Endothelial cell of umbilical vein (primary cell): ENCODE measurements at regions not wholly inside any gene's neighbourhood (a gene's known extent, or its start where the extent isn't known, plus 50 kb on each side); places are given as distances from the start of the nearest gene placed in this dataset.

ENCODE experiments used
- BruUV-seq: library from RNA; stranded (reverse); fragments of 400-500 nt; replicated peaks from 2 replicates; lab custom pipeline; 2021; lab: Mats Ljungman, UMichigan
- CTCF ChIA-PET: fragments of 300-600, 350-600 bp; sonication (Branson Sonifier 250); formaldehyde crosslinking; loops from one replicate; lab custom pipeline; 2021; ENCODE audit warnings: antibody characterized with exemption, inconsistent platforms; lab: Charles Lee
- POLR2A ChIA-PET: fragments of 300-600, 350-600 bp; sonication (Branson Sonifier 250); formaldehyde crosslinking; loops from one replicate; lab custom pipeline; 2021; ENCODE audit warnings: antibody characterized with exemption, inconsistent platforms; lab: Charles Lee
- DNase-seq: peaks from one replicate; pipeline ENCODE4 v3.0.0-alpha.2; 2011; ENCODE audit warnings: low read depth, low spot score
- FAIRE-seq: peaks from 2 replicates; lab custom pipeline; 2011; peaks lifted over from hg19 to GRCh38; lab: Jason Lieb, UNC
- H2AFZ ChIP-seq: 2 replicates; pipeline ENCODE4 v1.6.0; 2012; ENCODE audit warnings: low read depth, low read length, control low read depth, inconsistent platforms
- H3K27ac ChIP-seq: 2 replicates; pipeline ENCODE4 v1.5.1; 2011; ENCODE audit warnings: low read depth, mild to moderate bottlenecking, control low read depth, low read length, moderate library complexity; ENCODE audit not compliant: insufficient read depth
- H3K27me3 ChIP-seq, 2 experiments: 2 replicates each; pipeline versions ENCODE4 v1.6.0 to v1.6.1; 2011; ENCODE audit warnings: low read length in 2 of 2, mixed read lengths in 1 of 2; ENCODE audit not compliant: control insufficient read depth in 2 of 2, insufficient read depth in 2 of 2
- H3K36me3 ChIP-seq, 2 experiments: 2 replicates in 1 of 2; 3 replicates in 1 of 2; pipeline ENCODE4 v1.5.1; 2011; ENCODE audit warnings: low read length in 2 of 2, mild to moderate bottlenecking in 1 of 2, moderate library complexity in 1 of 2; ENCODE audit not compliant: control insufficient read depth in 2 of 2, insufficient read depth in 2 of 2; ENCODE audit errors: extremely low read depth in 1 of 2
- H3K4me1 ChIP-seq: 3 replicates; pipeline ENCODE4 v1.5.1; 2011; ENCODE audit warnings: mild to moderate bottlenecking, low read length; ENCODE audit not compliant: control insufficient read depth, insufficient read depth; ENCODE audit errors: extremely low read depth
- H3K4me2 ChIP-seq: 2 replicates; pipeline ENCODE4 v1.6.1; 2011; ENCODE audit warnings: low read length, control low read depth, mixed read lengths; ENCODE audit not compliant: insufficient read depth
- H3K4me3 ChIP-seq, 3 experiments: fragments of 200-600 bp in 1 of 3; sonication (generic), shearing (Covaris generic) in 1 of 3; replicated peaks in 1 of 3; 2 replicates each; pipeline ENCODE4 v1.5.1; 2011 to 2016; ENCODE audit warnings: control low read depth in 3 of 3, low read length in 3 of 3, mild to moderate bottlenecking in 2 of 3, inconsistent platforms in 1 of 3, low read depth in 1 of 3, moderate library complexity in 1 of 3; ENCODE audit not compliant: insufficient read depth in 1 of 3
- H3K79me2 ChIP-seq: 2 replicates; pipeline ENCODE4 v1.6.0; 2012; ENCODE audit warnings: low read length, inconsistent platforms; ENCODE audit not compliant: control insufficient read depth, insufficient read depth
- H3K9ac ChIP-seq: replicated peaks from 2 replicates; pipeline ENCODE3; 2011; ENCODE audit warnings: low read length, control low read depth; ENCODE audit not compliant: insufficient read depth; ENCODE audit errors: extremely low read depth
- H3K9me1 ChIP-seq: replicated peaks from 3 replicates; pipeline ENCODE4 v1.6.0; 2011; ENCODE audit warnings: mild to moderate bottlenecking, low read length; ENCODE audit not compliant: control insufficient read depth, insufficient read depth; ENCODE audit errors: extremely low read depth
- H3K9me3 ChIP-seq: replicated peaks from 2 replicates; pipeline ENCODE4 v1.5.1; 2012; ENCODE audit warnings: low read length, inconsistent platforms; ENCODE audit not compliant: control insufficient read depth, insufficient read depth
- H4K20me1 ChIP-seq: replicated peaks from 2 replicates; pipeline ENCODE3; 2011; ENCODE audit warnings: mild to moderate bottlenecking, low read length; ENCODE audit not compliant: control insufficient read depth, insufficient read depth; ENCODE audit errors: extremely low read depth
- CTCF ChIP-seq, 2 donors: IDR thresholded peaks; 1 replicate in 1 of 2; 2 replicates in 1 of 2; pipeline ENCODE4 v1.5.1; 2011; ENCODE audit warnings: low read length in 2 of 2, mild to moderate bottlenecking in 2 of 2, moderate library complexity in 2 of 2, control low read depth in 1 of 2, inconsistent platforms in 1 of 2, low read depth in 1 of 2; ENCODE audit not compliant: insufficient read depth in 1 of 2; ENCODE audit errors: extremely low read depth in 1 of 2
- EZH2 ChIP-seq: IDR thresholded peaks from 2 replicates; pipeline ENCODE4 v1.6.1; 2012; ENCODE audit warnings: borderline replicate concordance, low read depth, mild to moderate bottlenecking, moderate library complexity, low read length, inconsistent platforms; ENCODE audit not compliant: severe bottlenecking
- FOS ChIP-seq: IDR thresholded peaks from 2 replicates; pipeline ENCODE4 v1.6.1; 2011; ENCODE audit warnings: mild to moderate bottlenecking, low read length, moderate library complexity, borderline replicate concordance; ENCODE audit not compliant: insufficient read depth
- GATA2 ChIP-seq: IDR thresholded peaks from 2 replicates; pipeline ENCODE4 v1.7.0; 2011; ENCODE audit warnings: low read depth, mild to moderate bottlenecking, moderate library complexity, mixed read lengths, low read length; ENCODE audit not compliant: insufficient read length, insufficient read depth
- MAX ChIP-seq: IDR thresholded peaks from 2 replicates; pipeline ENCODE4 v1.6.1; 2011; ENCODE audit not compliant: insufficient read depth, insufficient read length
- MYC ChIP-seq: IDR thresholded peaks from one replicate; pipeline ENCODE4 v1.6.1; 2011; ENCODE audit warnings: mild to moderate bottlenecking, low read depth, low read length
- POLR2A ChIP-seq: IDR thresholded peaks from 2 replicates; pipeline ENCODE4 v1.6.1; 2012; ENCODE audit warnings: low read depth, mild to moderate bottlenecking, control low read depth, low read length
- dilution Hi-C: fragments of 300-500 bp; cut with MboI; formaldehyde crosslinking; loops from one replicate; pipeline ENCODE4 v1.15.0; 2019; ENCODE audit warnings: low sequenced_read_pairs; ENCODE audit not compliant: extremely low pct_ligation_motif_present
- intact Hi-C: fragments of 100-400 bp; cut with micrococcal nuclease; formaldehyde crosslinking; loops from one replicate; pipeline ENCODE4 v1.10.0; 2022

- no peaks in the 10 kb centered on the region for H3K36me3 ChIP-seq
- no peaks in the 10 kb centered on the region for H4K20me1 ChIP-seq
- H3K4me2 ChIP-seq: no peak overlapping the region
- no TSS peak for BruUV-seq
- DNase-seq (no peak), FAIRE-seq (no peak)
- H3K9me1 ChIP-seq: no peaks in the 10 kb centered on the region
- POLR2A ChIA-PET: no interaction called here
- intact Hi-C loops: no loop called here
- no peak overlapping the region for H3K9ac ChIP-seq
- TF ChIP-seq EZH2 (no peak), CTCF (IDR thresholded peaks at IDR 0.05; ENCODE audit: extremely low read depth in 1 of 2, insufficient read depth in 1 of 2, low read depth in 1 of 2, low read length in 2 of 2) (no peak), POLR2A (no peak), MAX (no peak), GATA2 (no peak), FOS (no peak), MYC (no peak)
- H3K27me3 ChIP-seq: peaks cover 3 to 6% of the 10 kb centered on the region in 2 experiments
- no peak overlapping the region for H2AFZ ChIP-seq
- no peaks in the 10 kb centered on the region for H3K9me3 ChIP-seq
- dilution Hi-C loops: no loop called here
- no peaks in the 10 kb centered on the region for H3K4me1 ChIP-seq
- H3K79me2 ChIP-seq: no peaks in the 10 kb centered on the region
- H3K27ac ChIP-seq: no peak overlapping the region
- CTCF ChIA-PET: interaction anchor here (0.7 to 1.8 kb wide), 3 partner anchors 8 to 1673 kb away, joined by 3 to 8 read pairs (median 3); no protein-coding TSS in a partner anchor
- H3K4me3 ChIP-seq: no peak overlapping the region
These were observed 154.9 kb upstream of the PPP1R3A start for GRCh38 chr7:114073701-114074100.
